GM21526 (cell line): ENCODE measurements at regions not wholly inside any gene's neighbourhood (a gene's known extent, or its start where the extent isn't known, plus 50 kb on each side); places are given as distances from the start of the nearest gene placed in this dataset.
"Not testable (repeated sequence)": the region's sequence is repeated elsewhere in the genome, so short reads cannot be mapped to it uniquely, and the experiment has no call there.

Experiments used
- ATAC-seq: cut with Tn5 transposase; IDR thresholded peaks from one replicate; pipeline ENCODE4 v1.9.1; 2021; ENCODE audit warnings: moderate library complexity; ENCODE audit not compliant: unreplicated experiment, low FRiP score

- no peak for ATAC-seq
Measured at GRCh38 chr6:19193624-19194023, 643.5 kb upstream of the ID4 start.

GRCh38 chr6:19204445-19204844 is 632.7 kb upstream of the ID4 start:
- ATAC-seq: no peak

GRCh38 chr6:19205076-19205475 is 632.1 kb upstream of the ID4 start:
- no peak for ATAC-seq

GRCh38 chr6:19209202-19209601 is 628.0 kb upstream of the ID4 start:
- no peak for ATAC-seq

- ATAC-seq: no peak
Measured at GRCh38 chr6:19210849-19211590, 626.1 kb upstream of the ID4 start.

- no peak for ATAC-seq
Measured at GRCh38 chr6:19214231-19214630, 622.9 kb upstream of the ID4 start.

- no peak for ATAC-seq
Measured at GRCh38 chr6:19219931-19220330, 617.2 kb upstream of the ID4 start.

GRCh38 chr6:19231878-19232561 is 605.1 kb upstream of the ID4 start:
- ATAC-seq: no peak

- ATAC-seq: no peak
Measured at GRCh38 chr6:19245656-19246055, 591.5 kb upstream of the ID4 start.

GRCh38 chr6:19247181-19247580 is 590.0 kb upstream of the ID4 start:
- not testable (repeated sequence) for ATAC-seq

- not testable (repeated sequence) for ATAC-seq
Measured at GRCh38 chr6:19256123-19256522, 581.0 kb upstream of the ID4 start.

- ATAC-seq: no peak
Measured at GRCh38 chr6:19261642-19262041, 575.5 kb upstream of the ID4 start.

- ATAC-seq: no peak
Measured at GRCh38 chr6:19268117-19268516, 569.1 kb upstream of the ID4 start.

GRCh38 chr6:19268718-19269117 is 568.5 kb upstream of the ID4 start:
- no peak for ATAC-seq

GRCh38 chr6:19269341-19269898 is 567.8 kb upstream of the ID4 start:
- no peak for ATAC-seq

- ATAC-seq: no peak
Measured at GRCh38 chr6:19270616-19271015, 566.6 kb upstream of the ID4 start.

- no peak for ATAC-seq
Measured at GRCh38 chr6:19279273-19279684, 557.9 kb upstream of the ID4 start.

- ATAC-seq: no peak
Measured at GRCh38 chr6:19287928-19288327, 549.2 kb upstream of the ID4 start.

GRCh38 chr6:19289457-19289856 is 547.7 kb upstream of the ID4 start:
- ATAC-seq: no peak

- no peak for ATAC-seq
Measured at GRCh38 chr6:19297880-19298279, 539.3 kb upstream of the ID4 start.

- ATAC-seq: no peak
Measured at GRCh38 chr6:19298421-19298820, 538.7 kb upstream of the ID4 start.

GRCh38 chr6:19299129-19299528 is 538.0 kb upstream of the ID4 start:
- ATAC-seq: no peak
